HG03432 (cell line): ENCODE measurements at regions not wholly inside any gene's neighbourhood (a gene's known extent, or its start where the extent isn't known, plus 50 kb on each side); places are given as distances from the start of the nearest gene placed in this dataset.

Experiments used
- ATAC-seq: cut with Tn5 transposase; IDR thresholded peaks from one replicate; pipeline ENCODE4 v1.9.1; 2021; ENCODE audit warnings: mild to moderate bottlenecking, moderate library complexity; ENCODE audit not compliant: unreplicated experiment

DNA sequence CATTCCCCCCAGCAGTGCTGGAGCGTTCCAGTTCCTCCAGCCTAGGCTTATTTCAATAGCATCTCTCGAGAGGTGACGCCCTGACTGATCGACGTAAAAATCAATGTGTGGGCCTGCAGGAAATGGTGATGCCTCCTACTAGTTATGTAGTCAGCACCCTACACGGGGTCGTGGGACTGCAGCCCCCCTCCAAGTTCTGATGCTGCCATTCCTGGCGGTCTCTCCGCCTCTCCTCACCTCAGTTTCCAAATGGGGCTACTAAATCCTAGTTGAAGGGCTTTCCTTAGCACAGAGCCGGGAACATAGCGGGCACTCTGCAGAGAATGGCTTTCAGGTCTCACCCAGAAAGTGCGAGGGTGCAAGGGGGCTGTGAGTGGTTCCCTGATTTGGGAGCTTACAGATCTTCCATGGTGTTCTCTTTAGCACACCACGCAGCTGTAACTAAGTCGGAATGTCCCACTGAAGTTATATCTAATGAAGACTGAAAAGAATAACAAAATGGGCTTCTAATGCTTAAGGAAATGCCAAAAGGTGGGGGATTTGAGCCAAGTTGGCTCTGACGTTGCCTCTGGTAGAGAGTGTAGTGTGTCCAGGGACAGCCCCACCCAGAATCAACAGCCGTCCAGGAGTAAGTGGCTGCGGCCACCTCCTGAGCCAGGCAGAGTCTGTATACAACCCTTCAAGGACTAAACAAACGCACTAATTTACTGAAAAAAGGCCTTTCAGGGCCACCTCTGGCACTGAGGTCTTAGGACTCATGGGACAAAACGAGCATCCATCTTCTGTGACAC is 299.7 kb upstream of the FOXF1 start:
- no peak for ATAC-seq

DNA sequence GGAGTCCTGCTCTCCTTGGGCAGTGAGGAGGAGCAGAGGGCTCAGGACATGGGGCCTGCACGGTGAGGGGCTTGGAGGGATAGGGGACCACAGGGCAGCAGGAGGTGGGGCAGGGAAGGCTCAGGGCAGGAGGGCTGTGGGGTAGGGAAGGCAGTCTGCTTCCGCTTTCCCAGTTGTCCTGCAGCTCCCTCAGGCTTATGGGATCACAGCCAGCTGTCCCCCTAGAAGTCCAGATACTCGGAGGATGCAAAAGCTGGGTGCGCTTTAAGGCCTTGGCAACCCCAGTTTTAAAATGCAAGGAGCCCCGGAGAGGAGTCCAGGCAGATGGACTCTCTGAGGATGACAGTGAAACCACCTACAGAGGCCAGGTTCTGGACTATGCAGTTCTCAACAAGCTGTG is 299.1 kb upstream of the FOXF1 start:
- no peak for ATAC-seq

DNA sequence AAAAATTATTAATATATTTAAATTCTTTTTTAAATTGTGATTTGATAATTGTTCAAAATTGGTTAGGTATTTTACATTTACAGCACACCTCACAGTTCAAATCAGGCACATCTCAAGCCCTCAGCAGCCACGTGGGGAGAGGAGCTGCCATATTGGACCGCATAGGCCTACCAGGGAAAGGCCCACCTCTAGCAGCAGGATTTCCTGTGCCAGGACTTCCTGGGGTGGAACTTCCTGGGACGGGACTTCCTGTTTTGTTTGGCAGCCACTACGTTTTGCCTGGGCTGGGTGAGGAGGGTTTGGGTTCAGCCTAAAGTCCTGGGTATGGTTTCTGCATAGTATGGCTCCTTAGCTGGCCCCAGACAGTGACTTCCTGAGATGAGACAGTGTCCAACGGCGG is 298.5 kb upstream of the FOXF1 start:
- ATAC-seq = no peak

DNA sequence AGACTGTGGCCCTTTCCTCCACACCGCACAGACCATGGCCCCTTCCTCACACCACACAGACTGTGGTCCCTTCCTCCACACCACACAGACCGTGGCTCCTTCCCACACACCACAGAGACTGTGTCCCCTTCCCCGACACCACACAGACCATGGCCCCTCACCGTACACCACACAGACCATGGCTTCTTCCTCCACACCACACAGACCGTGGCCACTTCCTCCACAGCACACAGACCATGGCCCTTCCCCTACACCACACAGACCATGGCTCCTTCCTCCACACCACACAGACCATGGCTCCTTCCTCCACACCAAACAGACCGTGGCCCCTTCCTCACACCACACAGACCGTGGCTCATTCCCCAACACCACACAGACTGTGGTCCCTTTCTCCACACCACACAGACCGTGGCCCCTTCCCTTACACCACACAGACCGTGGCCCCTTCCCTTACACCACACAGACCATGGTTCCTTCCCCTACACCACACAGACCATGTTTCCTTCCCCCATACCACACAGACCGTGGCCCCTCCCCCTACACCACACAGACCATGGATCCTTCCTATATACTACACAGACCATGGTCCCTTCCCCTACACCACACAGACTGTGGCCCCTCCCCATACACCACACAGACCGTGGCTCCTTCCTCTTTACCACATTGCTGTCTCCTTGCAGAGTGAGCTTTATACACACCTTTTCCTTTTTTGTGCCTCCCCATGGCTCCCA is 297.5 kb upstream of the FOXF1 start:
- no peak for ATAC-seq

DNA sequence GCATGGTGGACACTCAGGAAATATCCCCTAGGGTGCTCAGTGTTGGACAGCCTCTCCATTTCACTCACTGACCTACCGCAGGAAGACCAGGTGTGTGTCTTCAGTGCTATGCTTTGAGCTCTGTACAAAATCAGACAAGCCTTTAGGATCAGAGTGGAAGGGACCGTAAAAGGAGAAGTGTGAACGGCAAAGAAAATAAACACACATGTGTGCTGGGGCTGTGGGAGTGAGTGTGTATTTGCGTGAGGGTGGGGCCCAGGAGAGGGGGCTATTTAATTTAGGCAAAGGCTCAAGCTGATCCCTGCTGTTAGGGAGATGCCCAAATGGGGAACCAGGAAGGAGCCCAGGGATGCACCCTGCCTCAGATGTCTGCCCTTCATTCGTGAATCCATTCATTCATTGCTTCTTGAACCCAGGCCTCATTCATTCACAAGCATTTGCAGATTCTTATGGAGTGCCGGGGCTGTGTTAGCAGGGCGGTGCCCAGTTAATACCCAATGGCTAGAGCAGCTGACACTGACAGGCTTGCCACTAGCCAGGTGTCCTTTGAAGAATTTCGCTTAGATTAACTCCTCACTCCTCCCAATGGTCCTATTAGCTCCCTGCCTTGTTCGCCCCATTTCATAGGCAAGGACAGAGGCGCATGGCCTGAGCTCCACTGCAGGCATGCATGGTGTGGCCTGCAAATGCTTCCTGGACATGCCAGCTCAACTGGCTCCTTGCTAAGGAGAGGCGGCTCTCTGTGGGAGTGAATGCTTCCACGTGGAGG is 296.7 kb upstream of the FOXF1 start:
- no peak for ATAC-seq

DNA sequence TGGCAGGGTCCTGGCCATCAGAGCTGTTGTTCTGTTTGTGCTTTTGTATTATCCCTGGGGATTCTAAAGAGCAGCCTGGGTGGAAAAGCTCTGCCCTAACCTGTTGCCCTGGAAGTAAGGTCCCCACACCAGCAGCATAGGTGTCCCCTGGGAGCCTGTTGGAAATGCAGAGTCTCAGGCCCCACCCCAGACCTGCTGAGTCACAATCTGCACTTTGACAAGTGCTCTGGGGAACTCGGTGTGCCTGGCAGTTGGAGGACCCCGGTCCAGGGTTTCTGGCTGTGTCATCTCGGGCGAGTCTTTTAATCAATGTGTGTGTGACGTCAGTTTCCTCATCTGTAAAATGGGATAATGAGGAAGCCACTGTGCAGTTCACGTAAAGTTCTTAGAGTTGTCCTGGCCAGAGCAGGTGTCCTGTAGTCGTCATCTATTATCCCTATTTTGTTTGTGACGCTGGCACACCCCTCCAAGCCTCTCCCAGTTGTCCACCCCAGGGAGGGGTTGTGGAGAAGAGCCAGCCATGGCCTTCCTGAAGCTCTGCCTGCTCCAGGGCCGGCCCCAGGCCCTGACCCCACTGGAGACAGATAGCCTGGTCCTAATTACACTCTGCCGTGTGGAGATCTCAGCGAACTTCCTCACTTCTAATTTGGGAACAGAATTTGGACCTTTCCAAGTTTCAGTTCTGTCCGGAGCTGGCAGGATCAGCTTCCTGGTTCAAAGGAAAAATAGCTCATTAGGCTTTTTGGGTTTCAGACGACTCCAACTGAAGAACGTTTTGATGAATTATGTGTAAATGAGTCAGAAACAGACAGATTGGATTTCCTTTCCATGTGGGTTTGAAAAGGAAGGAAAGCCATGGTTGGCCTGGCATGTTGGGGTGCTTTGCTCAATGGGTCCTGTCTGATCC is 295.7 kb upstream of the FOXF1 start:
- ATAC-seq = no peak

DNA sequence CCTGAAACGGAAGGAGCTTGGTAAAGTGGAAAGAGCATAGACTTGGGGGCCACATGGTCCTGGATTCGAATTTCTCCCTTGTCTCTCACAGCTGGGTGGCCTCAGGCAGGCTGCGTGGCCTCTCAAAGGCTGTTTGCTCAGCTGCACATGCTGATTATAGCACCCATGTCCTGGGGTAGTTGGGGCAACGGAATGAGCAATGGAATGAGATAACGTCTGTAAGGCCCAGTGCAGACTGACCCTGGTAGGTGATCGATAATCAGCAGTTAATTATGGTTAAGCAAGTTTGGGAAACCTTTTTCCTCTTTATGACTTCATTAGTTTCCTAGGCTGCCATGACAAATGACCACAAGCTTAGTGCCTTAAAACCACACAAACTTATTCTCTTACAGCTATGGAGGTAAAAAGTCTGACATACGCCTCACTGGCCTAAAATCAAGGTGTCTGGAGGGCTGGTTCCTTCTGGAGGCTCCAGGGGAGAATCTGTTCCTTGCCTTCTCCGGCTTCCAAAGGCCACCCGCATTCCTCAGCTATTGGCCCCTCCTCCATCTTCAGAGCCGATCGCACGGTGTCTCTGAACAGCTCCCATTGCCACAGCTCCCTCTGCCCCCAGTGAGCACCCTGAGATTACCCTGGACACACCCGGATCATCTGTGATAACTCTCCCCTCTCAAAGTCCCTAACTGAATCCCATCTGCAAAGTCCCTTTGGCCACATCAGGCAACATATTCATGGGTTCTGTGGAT is 294.9 kb upstream of the FOXF1 start:
- no peak for ATAC-seq

DNA sequence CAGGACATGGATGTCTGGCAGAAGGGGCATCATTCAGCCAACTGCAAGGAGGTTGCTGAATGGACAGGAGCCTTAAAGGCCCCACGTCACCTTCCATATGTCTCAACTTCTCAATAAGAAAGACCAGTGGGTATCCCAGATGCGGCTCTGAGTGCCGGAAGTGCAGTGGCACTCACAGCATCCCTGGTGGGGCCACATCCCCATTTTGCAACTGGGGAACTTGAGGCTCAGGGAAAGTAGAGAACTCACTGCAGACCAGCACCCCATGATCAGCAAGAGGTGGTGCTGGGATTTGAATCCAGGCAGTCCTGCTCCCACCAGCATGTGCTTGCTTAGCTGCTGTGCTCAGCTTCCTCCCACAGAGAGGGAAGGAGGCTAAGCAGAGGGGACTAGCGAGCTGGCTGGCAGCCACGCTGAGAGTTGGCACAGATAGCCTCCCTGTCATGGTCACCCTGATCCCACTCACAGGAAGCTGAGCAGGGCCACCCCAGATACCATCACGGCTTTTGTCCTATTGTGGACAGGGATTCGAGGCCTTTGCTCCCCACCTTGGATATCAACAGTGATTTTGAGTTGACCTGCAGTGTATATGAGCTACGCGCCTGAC is 294.2 kb upstream of the FOXF1 start:
- no peak for ATAC-seq

DNA sequence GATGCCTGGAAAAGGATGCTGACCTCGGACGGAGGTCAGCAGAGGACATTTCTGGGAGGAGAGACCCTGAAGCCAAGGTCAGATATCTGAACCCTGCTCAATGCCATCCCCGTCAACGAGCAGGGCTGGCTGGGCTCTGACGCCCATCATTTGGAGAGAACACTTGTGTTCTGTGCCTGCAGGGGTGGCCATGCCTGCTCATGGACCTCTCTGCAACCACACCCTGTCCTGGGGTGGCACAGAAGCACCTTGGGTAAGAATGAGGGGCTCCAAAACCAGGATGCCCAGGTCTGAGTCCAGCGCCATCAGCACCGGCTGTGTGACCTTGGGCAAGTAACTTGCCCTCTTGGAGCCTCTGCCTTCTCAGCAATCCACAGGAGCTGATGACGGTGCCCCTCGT is 293.7 kb upstream of the FOXF1 start:
- no peak for ATAC-seq

DNA sequence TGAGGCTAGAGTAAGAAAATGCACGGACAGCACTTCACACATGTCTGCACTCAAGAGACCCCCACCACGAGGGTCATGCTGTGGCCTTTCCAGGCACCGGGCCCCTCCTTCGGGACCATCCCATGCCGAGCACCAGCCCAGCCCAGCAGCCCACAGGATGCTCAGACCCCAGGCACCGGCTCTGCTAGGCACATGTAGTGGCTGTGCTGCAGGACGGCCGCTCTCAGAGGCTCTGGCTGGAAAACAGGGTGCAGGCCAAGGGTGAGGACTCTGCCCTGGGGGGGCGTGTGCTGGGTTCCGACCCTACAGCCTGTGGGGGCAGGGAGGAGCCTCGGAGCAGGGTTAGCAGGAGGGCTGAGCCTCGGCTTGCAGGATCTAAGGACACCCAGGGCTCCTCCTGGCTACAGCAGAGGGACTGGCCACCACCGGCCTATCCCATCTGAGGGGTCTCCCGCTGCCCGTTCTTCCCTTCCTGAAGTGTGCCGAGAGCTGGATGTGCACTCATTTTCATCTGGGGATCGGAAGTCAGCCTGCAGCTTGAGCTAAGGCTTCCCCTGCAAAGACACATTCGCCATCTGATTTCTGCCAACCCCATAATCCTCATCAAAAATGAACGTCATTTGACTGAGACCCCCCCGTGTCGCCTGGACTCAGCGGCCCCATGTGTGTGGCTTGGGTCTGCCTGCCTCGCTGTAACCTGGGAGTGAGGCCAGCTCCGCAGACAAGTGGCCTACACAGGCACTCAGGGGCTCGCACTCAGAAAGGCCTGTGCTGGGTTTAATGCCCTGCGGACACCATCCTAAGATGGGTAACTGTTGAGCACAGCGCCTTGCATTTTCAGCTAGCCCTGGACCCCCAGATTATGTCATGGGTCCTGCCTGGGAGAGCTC is 293.1 kb upstream of the FOXF1 start:
- no peak for ATAC-seq

DNA sequence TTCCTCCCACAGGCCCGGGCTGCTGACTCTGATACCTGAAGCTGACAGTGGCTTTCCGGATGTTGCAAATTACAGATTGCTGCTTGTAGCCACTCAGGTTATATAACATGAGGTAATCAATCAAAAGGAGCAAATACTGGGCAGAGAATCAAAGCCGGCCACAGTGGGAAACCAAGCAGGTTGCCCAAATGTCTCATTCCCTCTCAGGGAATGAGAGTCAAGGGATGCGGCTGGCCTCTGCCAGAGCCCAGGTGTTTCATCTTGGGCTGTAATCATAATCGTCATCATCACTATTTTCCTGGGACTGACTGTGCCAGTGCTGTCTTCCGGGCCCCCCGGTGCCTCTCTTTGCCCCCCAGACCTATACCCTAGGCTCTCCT is 292.4 kb upstream of the FOXF1 start:
- no peak for ATAC-seq

DNA sequence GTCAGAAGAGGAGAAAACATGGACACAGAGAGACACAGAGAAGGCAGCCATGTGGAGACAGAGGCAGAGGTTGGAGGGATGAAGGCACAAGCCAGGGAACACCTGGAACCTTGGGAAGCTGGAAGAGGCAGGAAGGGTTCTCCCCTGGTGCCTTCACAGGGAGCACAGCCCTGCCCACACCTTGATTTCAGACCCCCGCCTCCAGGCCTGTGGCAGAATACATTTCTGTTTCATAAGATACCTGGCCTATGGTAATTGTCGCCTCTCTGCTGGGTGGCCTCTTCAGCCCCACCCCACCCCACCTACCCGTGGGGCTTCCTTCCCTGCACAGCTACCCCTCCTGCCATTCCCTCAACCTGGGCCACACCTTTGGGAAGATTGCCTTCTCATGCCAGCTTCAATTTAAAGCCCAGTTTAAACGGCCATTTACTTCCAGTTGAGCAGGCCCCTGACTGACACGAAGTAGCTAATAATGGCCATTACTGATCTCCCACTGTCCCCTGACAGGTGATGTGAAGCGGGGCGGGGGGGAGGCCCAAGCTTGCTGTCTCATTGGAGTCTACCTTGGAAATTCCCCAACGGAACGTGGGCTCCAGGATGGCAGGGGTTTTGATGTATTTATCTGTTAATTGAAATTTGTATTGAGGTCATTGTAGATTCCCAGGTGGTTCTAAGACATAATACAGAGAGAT is 291.7 kb upstream of the FOXF1 start:
- no peak for ATAC-seq

DNA sequence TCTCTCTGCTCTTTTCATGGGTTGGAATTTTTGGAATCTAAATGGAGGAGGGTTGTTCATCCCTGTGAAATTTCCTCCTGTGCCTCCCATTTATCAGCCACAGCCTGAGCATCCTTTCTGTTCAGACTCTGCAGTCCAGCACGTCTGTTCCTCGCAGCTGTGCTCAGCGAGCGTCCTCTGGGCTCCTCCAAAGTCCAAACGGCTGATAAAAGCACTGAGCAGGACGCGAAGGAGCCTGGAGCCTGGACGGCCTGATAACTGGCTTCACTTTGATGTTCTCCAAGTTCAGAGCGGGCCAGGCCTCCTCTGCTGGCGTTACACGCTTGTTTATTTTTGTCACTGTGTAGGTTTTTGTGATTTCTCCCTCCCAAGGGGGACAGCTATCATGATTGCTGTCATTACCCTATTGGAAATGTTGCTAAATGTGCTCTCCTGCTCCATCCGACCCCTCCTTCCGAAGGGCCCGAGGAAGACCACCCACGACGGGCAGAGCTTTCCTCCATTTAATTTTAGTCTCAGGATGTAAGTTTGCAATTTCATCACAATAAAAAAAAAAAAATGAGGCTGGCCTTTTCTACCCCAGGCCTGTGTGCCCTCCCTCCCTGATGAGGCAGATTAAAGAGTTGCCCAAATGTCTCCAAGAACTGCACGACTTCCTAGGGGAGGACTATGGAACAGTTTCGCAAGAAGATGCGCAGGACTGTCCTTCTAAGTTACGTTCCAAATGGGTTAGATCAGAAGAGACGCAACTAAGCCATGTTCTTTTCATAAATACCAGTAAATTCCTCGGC is 290.5 kb upstream of the FOXF1 start:
- no peak for ATAC-seq

DNA sequence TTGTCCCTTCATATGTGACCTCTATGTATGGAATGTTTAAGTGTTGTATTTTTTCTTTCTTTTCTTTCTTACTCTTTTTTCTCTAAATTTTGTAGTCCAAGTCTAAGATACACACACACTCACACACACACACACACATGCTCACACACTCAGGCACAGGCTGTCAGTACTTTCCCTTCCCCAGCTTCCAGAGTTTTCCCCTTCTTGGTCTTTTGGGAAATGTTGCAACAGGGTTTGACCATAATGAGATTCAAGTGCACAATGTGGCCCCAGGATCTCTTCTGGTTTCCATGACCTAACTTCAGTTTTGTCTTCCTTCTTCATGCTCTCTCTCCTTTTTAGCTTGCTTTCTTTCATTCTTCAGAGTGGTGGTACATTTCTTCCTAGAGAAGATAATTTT is 289.8 kb upstream of the FOXF1 start:
- no peak for ATAC-seq

DNA sequence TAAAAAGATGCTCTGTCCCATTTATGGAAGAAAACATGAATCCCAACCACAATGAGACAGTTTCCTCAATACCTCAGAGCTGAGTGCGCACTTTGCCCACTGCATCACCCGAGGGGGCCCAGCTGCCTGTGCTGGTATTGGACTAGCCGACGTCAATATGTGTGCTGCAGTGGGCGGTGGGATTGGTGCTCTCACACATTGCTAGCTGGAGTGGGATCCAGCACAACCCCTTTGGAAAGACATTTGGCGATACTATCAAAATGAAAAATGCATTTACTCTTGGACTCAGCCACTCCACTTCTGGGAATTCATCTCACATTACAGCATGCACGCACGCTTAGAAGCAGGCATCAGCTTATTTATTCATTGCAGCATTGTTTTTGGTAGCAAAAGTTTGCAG is 289.2 kb upstream of the FOXF1 start:
- no peak for ATAC-seq

DNA sequence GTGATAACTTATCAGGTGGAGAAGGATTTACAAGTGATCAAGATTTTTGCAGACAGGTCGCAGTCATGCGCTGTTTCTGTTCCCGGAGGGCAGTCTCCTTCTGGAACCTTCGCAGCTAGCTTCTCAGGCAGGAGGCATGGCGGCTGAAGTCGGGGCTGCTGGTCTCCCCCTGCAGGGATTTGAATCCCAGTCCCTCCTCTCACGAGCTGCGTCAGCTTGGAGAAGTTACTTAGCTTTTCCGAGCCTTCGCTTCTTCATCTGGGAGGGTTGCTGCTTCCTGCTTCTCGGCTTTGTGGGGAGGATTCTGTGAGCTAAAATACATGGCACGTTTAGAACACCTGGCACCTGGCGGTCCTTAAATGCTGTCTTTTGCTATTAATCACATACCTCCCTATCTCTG is 287.8 kb upstream of the FOXF1 start:
- ATAC-seq = no peak

DNA sequence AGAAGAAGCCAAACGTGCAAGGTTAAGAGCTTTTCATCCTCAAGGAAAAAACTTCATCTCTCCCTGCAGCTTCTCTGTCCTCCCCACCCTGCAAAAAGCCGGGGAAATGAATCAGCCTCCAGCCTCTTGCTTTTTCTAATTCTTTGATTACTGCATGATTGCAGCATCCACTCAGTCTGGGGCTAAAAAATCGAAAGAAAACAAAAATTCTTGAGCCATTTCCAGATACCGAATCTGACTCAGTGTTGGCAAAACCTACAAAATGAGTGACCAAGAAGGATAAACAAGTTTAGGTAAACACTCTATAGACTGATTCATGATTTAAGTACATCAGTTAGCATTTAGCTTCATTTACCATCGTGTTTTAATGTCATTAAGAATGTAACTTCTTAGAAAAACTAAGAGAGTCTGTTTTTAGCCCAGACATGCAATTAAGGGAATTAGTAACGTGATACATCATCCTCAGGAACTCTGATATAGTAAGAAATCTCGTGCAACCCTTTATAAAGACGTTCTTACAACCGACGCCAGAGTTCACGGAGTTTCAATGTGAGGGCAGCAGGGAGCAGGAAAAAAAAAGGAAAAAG is 287.3 kb upstream of the FOXF1 start:
- ATAC-seq = no peak
